Thymus (tissue), 11 donors: ENCODE measurements at regions not wholly inside any gene's neighbourhood (a gene's known extent, or its start where the extent isn't known, plus 50 kb on each side); places are given as distances from the start of the nearest gene placed in this dataset.

Source experiments
- DNase-seq, 9 donors: peaks; one replicate each; pipeline ENCODE4 v3.0.0-alpha.2; 2013; ENCODE audit warnings: low spot score in 9 of 9, low read depth in 6 of 9, missing footprints in 1 of 9
- H3K27ac ChIP-seq, 2 donors: one replicate each; pipeline ENCODE4 v1.5.1; 2013; ENCODE audit warnings: control low read depth in 1 of 2, low read depth in 1 of 2, low read length in 1 of 2, mild to moderate bottlenecking in 1 of 2, moderate library complexity in 1 of 2
- H3K27me3 ChIP-seq, 2 donors: one replicate each; pipeline ENCODE4 v1.5.1; 2013; ENCODE audit warnings: low read length in 1 of 2; ENCODE audit not compliant: control insufficient read depth in 2 of 2, insufficient read depth in 1 of 2
- H3K36me3 ChIP-seq, 2 donors: one replicate each; pipeline ENCODE4 v1.5.1; 2013; ENCODE audit warnings: low read length in 1 of 2, mild to moderate bottlenecking in 1 of 2, moderate library complexity in 1 of 2; ENCODE audit not compliant: control insufficient read depth in 2 of 2, insufficient read depth in 2 of 2
- H3K4me1 ChIP-seq, 2 donors: one replicate each; pipeline ENCODE4 v1.5.1; 2013; ENCODE audit warnings: low read length in 2 of 2; ENCODE audit not compliant: control insufficient read depth in 2 of 2, insufficient read depth in 2 of 2
- H3K4me3 ChIP-seq, 2 donors: one replicate each; pipeline ENCODE4 v1.5.1; 2013; ENCODE audit warnings: low read length in 2 of 2, control low read depth in 1 of 2, mild to moderate bottlenecking in 1 of 2
- H3K9me3 ChIP-seq, 2 donors: one replicate each; pipeline ENCODE4 v1.5.1; 2013; ENCODE audit warnings: low read length in 1 of 2, mild to moderate bottlenecking in 1 of 2; ENCODE audit not compliant: control insufficient read depth in 2 of 2, insufficient read depth in 1 of 2
- WGBS: extraction: QIAGEN DNeasy Blood & Tissue Kit; methylation state at CpG from one replicate; pipeline ENCODE4 v1.1.7; 2013; 5-methylcytosine and 5-hydroxymethylcytosine counted together
- donor health status: healthy.

GRCh38 chr5:125600559-125600958, 822.6 kb upstream of the GRAMD2B start:
- no peak for DNase-seq
- WGBS, result 95% methylated on average over 1 of the region's 1 CpG
- Histone ChIP-seq H3K27me3 (no peaks in the 10 kb centered on the region), H3K9me3 (no peaks in the 10 kb centered on the region), H3K36me3 (no peaks in the 10 kb centered on the region), H3K4me1 (no peaks in the 10 kb centered on the region), H3K27ac (no peak overlapping the region), H3K4me3 (no peak overlapping the region)

GRCh38 chr5:125602184-125602583, 821.0 kb upstream of the GRAMD2B start:
- H3K9me3 ChIP-seq, result no peaks in the 10 kb centered on the region
- no peaks in the 10 kb centered on the region for H3K36me3 ChIP-seq
- no peaks in the 10 kb centered on the region for H3K4me1 ChIP-seq
- DNase-seq, result no peak
- no peak overlapping the region for H3K4me3 ChIP-seq
- no peaks in the 10 kb centered on the region for H3K27me3 ChIP-seq
- 95% methylated on average over 4 of the region's 4 CpGs for whole genome bisulfite sequencing
- H3K27ac ChIP-seq, result no peak overlapping the region

GRCh38 chr5:125603321-125603720, 819.9 kb upstream of the GRAMD2B start:
- WGBS, result 96% methylated on average over 3 of the region's 3 CpGs
- Histone ChIP-seq H3K4me1 (no peaks in the 10 kb centered on the region), H3K27me3 (no peaks in the 10 kb centered on the region), H3K9me3 (no peaks in the 10 kb centered on the region), H3K27ac (no peak overlapping the region), H3K36me3 (no peaks in the 10 kb centered on the region), H3K4me3 (no peak overlapping the region)
- no peak for DNase-seq

- Histone ChIP-seq H3K9me3 (no peaks in the 10 kb centered on the region), H3K36me3 (no peaks in the 10 kb centered on the region), H3K4me1 (no peaks in the 10 kb centered on the region), H3K4me3 (no peak overlapping the region), H3K27me3 (no peaks in the 10 kb centered on the region), H3K27ac (no peak overlapping the region)
- no peak for DNase-seq
- 93% methylated on average over 3 of the region's 3 CpGs for WGBS
Measured at GRCh38 chr5:125604104-125604503, 819.1 kb upstream of the GRAMD2B start.

GRCh38 chr5:125607018-125607417, 816.2 kb upstream of the GRAMD2B start:
- H3K27me3 ChIP-seq, result no peaks in the 10 kb centered on the region
- H3K4me3 ChIP-seq, result no peak overlapping the region
- H3K4me1 ChIP-seq, result no peaks in the 10 kb centered on the region
- H3K9me3 ChIP-seq, result no peaks in the 10 kb centered on the region
- WGBS, result 60% methylated on average over 2 of the region's 2 CpGs
- H3K27ac ChIP-seq, result no peak overlapping the region
- DNase-seq, result no peak
- no peaks in the 10 kb centered on the region for H3K36me3 ChIP-seq

- Histone ChIP-seq H3K4me1 (no peaks in the 10 kb centered on the region), H3K27me3 (no peaks in the 10 kb centered on the region), H3K36me3 (no peaks in the 10 kb centered on the region), H3K27ac (no peak overlapping the region), H3K4me3 (no peak overlapping the region), H3K9me3 (no peaks in the 10 kb centered on the region)
- DNase-seq, result no peak
- WGBS, result 98% methylated on average over 1 of the region's 1 CpG
Measured at GRCh38 chr5:125609011-125609410, 814.2 kb upstream of the GRAMD2B start.

- no peak overlapping the region for H3K27ac ChIP-seq
- H3K9me3 ChIP-seq, result no peaks in the 10 kb centered on the region
- no peaks in the 10 kb centered on the region for H3K4me1 ChIP-seq
- no peaks in the 10 kb centered on the region for H3K27me3 ChIP-seq
- no peak overlapping the region for H3K4me3 ChIP-seq
- DNase-seq, result no peak
- H3K36me3 ChIP-seq, result no peaks in the 10 kb centered on the region
- 97% methylated on average over 2 of the region's 2 CpGs for WGBS
Measured at GRCh38 chr5:125610892-125611291, 812.3 kb upstream of the GRAMD2B start.

GRCh38 chr5:125611541-125611940, 811.7 kb upstream of the GRAMD2B start:
- Histone ChIP-seq H3K36me3 (no peaks in the 10 kb centered on the region), H3K27ac (no peak overlapping the region), H3K4me1 (no peaks in the 10 kb centered on the region), H3K9me3 (no peaks in the 10 kb centered on the region), H3K4me3 (no peak overlapping the region), H3K27me3 (no peaks in the 10 kb centered on the region)
- no peak for DNase-seq

GRCh38 chr5:125612181-125612721, 811.0 kb upstream of the GRAMD2B start:
- Histone ChIP-seq H3K36me3 (no peaks in the 10 kb centered on the region), H3K4me1 (no peaks in the 10 kb centered on the region), H3K27me3 (no peaks in the 10 kb centered on the region), H3K4me3 (no peak overlapping the region), H3K27ac (no peak overlapping the region), H3K9me3 (no peaks in the 10 kb centered on the region)
- WGBS, result 85% methylated on average over 15 of the region's 15 CpGs
- no peak for DNase-seq

- Histone ChIP-seq H3K36me3 (no peaks in the 10 kb centered on the region), H3K4me3 (no peak overlapping the region), H3K27ac (no peak overlapping the region), H3K27me3 (no peaks in the 10 kb centered on the region), H3K4me1 (no peaks in the 10 kb centered on the region), H3K9me3 (no peaks in the 10 kb centered on the region)
- DNase-seq, result no peak
Measured at GRCh38 chr5:125612776-125613175, 810.4 kb upstream of the GRAMD2B start.
